GM19239 (cell line): ENCODE measurements at regions not wholly inside any gene's neighbourhood (a gene's known extent, or its start where the extent isn't known, plus 50 kb on each side); places are given as distances from the start of the nearest gene placed in this dataset.

Source experiments
- DNase-seq: peaks from one replicate; pipeline ENCODE4 v3.0.0; 2011; ENCODE audit warnings: low spot score; ENCODE audit not compliant: insufficient read length
- FAIRE-seq: peaks from 2 replicates; lab custom pipeline; 2011; peaks lifted over from hg19 to GRCh38; lab: Jason Lieb, UNC

GRCh38 chr2:214674278-214674677 is 135.2 kb downstream of the BARD1 start:
- FAIRE-seq = peak; percentile 31
- DNase-seq = no peak

DNA sequence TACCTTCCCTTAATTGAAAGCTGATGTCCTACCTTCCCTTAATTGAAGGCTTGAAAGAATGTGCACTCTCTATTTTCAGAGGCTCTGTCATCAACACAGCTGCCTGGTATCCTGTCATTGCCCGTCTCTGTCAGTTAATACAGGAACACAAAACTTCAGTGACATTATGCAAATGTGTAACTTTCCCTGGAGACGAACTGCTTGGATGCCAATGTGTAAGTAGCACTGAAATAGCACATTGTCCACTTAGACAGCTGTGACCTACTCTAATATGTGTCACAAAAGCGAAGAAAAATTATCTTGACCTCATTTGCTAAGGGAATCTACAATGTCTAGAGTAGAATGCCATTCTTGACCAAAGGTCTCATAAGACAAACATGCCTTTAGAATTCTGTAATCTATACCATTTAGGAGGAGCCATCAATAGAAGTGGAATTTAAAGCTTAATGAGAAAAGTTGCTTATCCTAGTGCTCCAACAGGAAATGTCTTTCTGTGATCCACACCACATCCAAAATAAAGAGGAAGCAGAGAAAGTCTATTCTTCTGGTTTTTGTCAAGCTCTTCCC is 138.1 kb downstream of the BARD1 start:
- DNase-seq = no peak
- no peak for FAIRE-seq

- FAIRE-seq (no peak), DNase-seq (no peak)
Measured at GRCh38 chr2:214652473-214652872, 157.0 kb downstream of the BARD1 start.

DNA sequence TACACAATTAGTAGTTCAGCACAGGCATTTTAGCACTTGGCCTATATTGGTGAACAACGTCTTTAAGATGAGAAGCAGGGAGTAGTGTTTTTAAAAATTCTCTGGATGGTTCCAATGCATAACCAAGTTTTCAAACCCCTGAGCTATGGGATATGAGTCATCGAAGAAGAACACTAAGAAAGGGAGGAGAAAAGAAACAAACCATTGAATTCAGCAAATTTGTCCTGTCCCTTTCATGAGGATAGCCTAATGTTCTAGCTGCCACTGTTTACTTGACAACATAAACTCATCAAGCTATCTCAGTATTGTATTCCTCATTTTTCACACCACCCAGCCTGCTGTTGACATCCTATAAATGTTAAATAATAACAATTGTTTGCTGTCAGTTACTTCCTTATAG is 158.0 kb downstream of the BARD1 start:
- no peak for FAIRE-seq
- DNase-seq = no peak

DNA sequence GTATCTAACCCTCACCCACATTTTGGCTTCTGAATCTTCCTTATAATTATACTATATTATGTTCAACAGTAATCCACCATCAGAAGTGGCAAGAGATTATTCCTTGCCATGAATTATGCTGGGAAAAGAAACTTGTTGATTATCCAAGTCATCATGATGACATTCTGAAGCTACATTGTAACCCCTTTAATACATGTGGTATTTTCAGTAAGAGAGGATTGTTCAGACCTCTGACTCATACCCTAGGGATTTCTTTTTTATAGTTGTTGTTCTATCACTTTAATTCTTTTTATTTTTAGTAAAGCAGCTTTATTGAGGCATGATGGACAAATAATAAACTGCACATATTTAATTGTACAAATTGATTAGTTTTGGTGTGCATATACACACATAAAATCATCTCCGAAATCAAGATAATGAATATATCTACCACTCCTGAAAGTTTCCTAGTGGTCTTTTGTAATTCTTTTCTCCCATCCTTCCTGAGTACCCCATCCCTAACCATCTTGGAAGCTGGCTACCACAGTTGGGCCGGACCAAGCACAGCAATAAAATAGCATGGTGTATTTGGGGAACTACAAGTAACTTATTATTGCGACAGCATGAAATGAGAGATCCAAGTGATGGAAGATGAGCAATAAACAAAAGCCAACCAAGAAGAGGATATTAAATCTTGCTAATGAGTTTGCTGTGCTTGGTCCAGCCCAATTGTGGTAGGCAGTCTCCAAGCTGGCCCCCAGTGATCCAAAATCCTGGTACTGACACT is 159.9 kb downstream of the BARD1 start:
- DNase-seq = no peak

DNA sequence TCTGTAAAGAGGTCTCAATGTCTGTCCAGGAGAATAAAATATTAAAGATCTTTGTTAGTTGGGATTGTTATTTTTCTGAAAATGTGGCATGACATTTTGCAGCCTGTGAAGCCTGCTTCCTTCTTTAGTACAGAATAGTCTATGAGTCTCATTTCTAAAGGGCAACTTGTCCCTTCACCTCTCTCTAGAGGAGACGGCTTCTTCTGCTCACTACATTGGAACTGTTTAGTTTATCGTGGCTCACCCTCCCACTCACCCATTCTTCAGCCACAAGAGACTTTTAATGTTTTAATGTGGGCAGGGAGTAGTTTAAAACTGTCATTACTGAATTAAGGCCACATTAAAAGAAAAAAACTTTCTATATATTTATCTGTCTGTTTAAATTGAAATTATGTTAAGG is 161.0 kb downstream of the BARD1 start:
- FAIRE-seq (no peak), DNase-seq (no peak)

More for the DNA sequence above, 159.9 kb downstream of the BARD1 start:
- FAIRE-seq = no peak

GRCh38 chr2:214631406-214631805 is 178.1 kb downstream of the BARD1 start:
- no peak for FAIRE-seq
- DNase-seq = no peak

- no peak for FAIRE-seq
Measured at GRCh38 chr2:214630402-214631045, 179.0 kb downstream of the BARD1 start.

DNA sequence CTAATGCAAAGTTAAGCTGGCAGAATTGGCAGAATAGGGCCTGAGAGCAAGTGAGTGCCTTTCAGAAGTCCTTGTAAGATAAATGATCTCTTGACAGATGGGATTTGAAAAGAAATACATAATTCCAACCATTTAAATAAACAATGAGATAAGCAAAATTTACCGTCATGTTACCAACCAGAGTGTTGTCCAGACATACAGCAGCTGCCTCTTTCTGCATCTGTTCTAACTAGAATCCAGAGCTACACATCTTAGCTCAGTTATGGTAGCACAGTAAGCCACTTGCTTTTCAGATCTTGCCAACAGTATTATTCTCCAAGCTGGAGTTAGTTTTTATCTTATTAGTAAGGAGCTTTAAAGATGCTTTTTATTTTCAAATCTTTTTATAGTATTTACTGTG is 179.6 kb downstream of the BARD1 start:
- DNase-seq (no peak), FAIRE-seq (no peak)

More at GRCh38 chr2:214630402-214631045, 179.0 kb downstream of the BARD1 start:
- DNase-seq = no peak
